Activated CD4-positive, CD25-positive, alpha-beta regulatory T cell treated with anti-CD3 and anti-CD28 coated beads, Interleukin-2, amount 50 U/mL, for 24 hours (primary cell): ENCODE measurements at regions not wholly inside any gene's neighbourhood (a gene's known extent, or its start where the extent isn't known, plus 50 kb on each side); places are given as distances from the start of the nearest gene placed in this dataset.
"Not testable (repeated sequence)": the region's sequence is repeated elsewhere in the genome, so short reads cannot be mapped to it uniquely, and the experiment has no call there.

Source experiments
- ATAC-seq, 2 donors: fragments of 150-1000 bp; cut with Tn5 transposase; one replicate each; pipeline ENCODE4 v1.10.0; 2021; ENCODE audit warnings: mild to moderate bottlenecking in 1 of 2, moderate library complexity in 1 of 2

GRCh38 chr6:134603561-134603960 is 285.6 kb upstream of the SGK1 start:
- no peak for ATAC-seq

DNA sequence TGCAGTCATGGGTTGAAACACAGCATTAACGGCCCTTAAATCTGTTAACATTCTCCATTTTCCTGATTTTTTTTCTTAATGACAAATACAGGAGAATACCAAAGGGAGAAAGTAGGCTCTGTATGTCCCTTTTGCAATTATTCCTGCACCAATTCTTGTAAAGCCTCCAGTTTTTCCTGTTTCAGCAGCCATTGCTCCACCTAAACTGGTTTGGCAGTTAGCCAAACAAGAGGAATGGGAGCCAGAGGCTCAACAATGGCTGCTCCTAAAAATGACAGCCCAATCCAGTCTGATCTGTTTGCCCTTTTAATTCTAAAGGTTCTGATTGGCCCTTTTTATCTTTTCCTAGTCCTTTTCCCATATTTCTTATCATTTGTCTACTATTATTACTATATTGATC is 284.2 kb upstream of the SGK1 start:
- no peak for ATAC-seq

GRCh38 chr6:134600671-134601070 is 282.8 kb upstream of the SGK1 start:
- no peak for ATAC-seq

DNA sequence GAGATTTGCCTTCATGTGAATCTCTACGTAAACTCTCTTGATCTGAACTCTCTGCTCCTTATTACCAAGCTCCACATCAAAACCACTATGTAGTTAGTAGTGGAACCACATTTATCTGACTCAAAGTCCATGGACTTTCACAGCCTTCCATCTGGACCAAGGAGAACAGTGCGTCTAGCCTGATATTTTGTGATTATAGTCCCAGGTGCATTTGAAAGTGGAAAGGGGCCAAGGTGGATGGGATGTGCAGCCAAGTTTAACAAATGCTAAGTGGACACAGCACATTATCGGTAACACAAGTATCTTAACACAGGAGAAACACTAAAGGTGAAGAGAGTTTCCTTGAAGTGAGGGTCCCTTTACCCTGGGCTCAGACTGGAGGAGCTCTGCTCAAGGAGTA is 281.2 kb upstream of the SGK1 start:
- no peak for ATAC-seq

DNA sequence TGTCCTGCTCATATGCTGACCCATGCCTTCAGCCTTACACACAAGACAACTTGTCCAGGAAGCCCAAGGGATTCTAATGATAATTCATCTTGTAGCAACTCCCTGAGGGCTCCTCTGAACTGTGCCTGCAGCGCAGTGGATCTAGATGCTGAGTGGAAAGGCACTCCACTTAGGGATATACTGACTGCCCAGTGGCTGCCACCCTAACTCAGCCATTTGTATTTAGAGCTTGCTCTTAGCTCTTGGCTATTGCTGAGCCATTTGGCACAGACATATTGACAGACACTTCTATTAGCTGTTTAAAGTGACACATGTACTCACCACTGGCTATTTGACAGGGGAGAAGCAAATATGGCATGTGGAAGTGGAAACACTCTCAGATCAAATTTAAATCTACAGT is 278.3 kb upstream of the SGK1 start:
- no peak for ATAC-seq

- no peak for ATAC-seq
Measured at GRCh38 chr6:134594881-134595280, 277.0 kb upstream of the SGK1 start.

DNA sequence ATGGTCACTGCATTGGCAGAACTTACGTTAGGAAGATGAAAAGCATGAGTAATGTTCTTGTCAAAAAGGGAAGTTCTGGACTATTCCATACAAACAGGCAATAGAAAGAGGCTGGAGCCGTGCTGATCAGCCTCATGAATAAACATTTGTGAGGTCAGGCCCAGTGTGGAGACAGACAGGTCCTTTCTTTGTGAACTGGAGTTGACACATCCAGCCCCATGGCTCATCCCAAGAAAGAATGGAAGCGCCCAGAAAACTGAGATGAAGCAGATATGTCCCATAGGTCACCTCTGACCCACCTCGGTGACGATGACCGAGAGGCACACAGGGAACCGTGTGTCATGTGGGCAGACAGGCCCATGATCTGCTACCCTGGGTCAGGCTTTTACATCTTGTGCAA is 276.0 kb upstream of the SGK1 start:
- ATAC-seq = no peak

DNA sequence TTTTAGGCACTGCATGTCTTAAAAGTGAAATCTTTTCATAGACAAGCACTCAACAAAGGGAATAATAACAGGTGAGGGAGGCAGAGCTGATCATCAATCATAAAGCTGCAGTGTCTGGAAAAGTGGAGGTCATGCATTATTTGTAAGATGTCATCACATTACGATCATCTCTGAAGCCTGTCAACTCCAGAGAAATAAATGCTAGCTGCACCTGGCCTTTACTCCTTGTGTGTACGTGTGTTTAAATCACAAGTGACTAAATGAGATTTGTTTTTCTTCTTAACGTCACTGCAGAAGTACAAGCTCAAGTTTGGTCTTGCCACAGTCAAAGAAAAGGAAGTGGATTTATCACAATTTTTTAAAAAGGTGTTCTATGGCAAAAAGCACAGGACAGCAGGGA is 275.5 kb upstream of the SGK1 start:
- ATAC-seq = no peak

- ATAC-seq = no peak
Measured at GRCh38 chr6:134593024-134593423, 275.1 kb upstream of the SGK1 start.

DNA sequence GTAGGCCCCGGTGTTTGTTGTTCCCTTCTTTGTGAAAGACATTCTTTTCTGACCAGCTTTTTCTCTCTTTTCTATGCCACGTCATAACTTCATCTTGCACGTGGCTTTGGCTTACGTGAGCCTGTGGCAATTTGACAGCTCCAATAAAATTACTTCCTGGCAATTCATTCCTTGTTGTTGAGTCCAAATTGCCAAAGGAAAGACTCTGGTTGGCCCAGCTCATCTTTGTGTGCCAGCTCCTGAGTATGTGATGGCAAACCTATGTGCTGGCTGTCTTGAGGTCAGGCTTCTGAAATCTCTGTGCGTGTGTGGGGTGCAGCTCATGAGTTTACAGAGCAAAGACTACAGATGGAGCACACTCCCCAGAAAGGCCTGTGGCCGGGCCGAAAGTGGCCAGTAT is 272.5 kb upstream of the SGK1 start:
- no peak for ATAC-seq

- no peak for ATAC-seq
Measured at GRCh38 chr6:134590004-134590403, 272.1 kb upstream of the SGK1 start.

DNA sequence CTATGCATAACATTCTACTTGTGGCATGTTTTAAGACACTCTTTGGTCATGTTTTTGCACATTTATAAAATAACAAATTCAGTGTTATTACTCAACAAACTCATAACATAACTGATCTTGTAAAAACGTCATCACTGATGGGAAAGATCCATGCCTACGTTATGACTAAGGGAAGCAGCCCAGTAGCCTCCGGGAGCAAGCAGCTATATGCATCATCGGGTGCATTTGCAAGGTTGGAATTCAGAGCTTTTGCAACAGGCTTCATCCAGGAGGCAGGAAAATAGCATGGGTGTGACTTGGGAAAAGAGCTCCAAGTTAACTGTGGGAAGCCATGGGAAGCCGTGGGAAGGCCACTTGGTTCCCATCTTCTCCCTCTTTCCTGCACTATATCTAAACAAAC is 271.6 kb upstream of the SGK1 start:
- no peak for ATAC-seq

- no peak for ATAC-seq
Measured at GRCh38 chr6:134588267-134588666, 270.4 kb upstream of the SGK1 start.

DNA sequence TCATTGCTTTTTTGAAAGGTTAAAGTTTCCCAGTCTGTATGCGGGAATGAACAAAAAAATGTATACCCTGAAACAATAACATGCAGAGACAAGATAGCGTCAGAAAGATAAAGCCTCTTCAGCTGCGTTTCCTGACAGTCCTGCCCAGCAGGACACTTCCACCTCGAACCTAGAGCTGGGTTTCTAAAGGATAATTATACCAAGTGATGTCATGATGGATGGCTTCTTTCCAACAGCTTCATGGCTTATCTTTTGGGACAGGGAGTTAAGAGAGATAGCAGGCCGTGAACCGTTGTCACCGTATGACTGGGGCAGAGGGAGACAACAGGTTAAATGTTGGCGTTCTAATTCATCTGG is 267.6 kb upstream of the SGK1 start:
- no peak for ATAC-seq

GRCh38 chr6:134584847-134585516 is 267.1 kb upstream of the SGK1 start:
- ATAC-seq = no peak

GRCh38 chr6:134577998-134578397 is 260.1 kb upstream of the SGK1 start:
- ATAC-seq = no peak

- no peak for ATAC-seq
Measured at GRCh38 chr6:134575221-134575620, 257.3 kb upstream of the SGK1 start.

GRCh38 chr6:134574491-134574890 is 256.6 kb upstream of the SGK1 start:
- ATAC-seq = no peak

- ATAC-seq = not testable (repeated sequence)
Measured at GRCh38 chr6:134569996-134570395, 252.1 kb upstream of the SGK1 start.

GRCh38 chr6:134564705-134565104 is 246.8 kb upstream of the SGK1 start:
- ATAC-seq = no peak

DNA sequence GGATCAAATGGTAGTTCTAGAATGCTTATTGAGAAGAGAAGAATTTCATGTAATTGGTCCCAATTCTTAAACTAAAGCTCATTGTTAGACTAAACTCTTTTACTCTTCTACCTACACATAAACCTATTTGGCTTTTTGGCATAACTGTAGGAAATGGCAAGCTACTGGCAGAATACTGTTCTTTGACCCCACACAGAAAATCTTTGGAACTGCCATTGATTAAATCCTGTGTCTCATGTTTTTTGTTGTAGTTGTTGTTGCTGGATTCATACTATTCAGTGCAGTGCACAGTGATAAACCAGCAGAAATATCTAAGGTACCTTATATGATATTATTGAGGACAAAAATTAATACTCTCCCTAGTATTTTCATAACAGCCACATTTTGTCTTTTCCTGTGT is 242.1 kb upstream of the SGK1 start:
- ATAC-seq = no peak

DNA sequence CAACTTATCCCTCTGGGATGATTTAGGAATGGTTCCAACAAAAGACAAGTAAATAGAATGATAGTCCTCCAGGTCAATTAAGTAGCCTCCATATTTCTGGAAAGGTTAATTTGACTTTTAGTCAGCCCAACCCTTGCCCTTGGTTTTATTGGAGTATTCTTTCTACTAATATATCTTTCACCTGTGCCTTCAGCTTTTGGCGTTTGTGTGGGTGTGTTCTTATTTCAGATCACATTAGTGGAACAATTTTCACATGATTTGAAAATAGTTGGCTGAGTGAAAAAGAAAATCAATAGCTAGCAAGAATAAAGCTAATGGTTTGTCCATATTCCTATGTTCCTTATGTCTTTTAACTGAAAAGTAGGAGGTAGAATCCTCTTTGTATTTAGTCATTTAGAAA is 239.6 kb upstream of the SGK1 start:
- no peak for ATAC-seq

- ATAC-seq = no peak
Measured at GRCh38 chr6:134555672-134556071, 237.8 kb upstream of the SGK1 start.

DNA sequence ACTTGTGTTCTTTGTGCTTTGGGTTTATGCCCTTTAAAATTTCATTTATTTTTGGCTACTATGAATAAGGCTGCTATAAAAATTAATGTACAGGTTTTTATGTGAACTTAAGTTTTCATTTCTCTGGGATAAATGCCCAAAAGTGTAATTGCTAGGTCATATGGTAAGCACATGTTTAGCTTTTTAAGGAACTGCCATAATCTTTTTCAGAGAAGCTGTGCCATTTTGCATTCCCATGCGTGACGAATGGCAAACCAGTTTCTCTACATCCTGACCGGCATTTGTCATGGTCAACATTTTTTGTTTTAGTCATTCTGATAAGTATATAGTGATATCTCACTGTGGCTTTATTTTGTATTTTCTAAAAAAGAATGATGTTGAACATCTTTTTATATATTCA is 236.0 kb upstream of the SGK1 start:
- no peak for ATAC-seq

GRCh38 chr6:134551245-134551960 is 233.5 kb upstream of the SGK1 start:
- ATAC-seq = no peak
